Activated T-cell treated with anti-CD3 and anti-CD28 coated beads, Interleukin-2, amount 50 U/mL, for 24 hours (primary cell): ENCODE measurements at regions not wholly inside any gene's neighbourhood (a gene's known extent, or its start where the extent isn't known, plus 50 kb on each side); places are given as distances from the start of the nearest gene placed in this dataset.
"Not testable (repeated sequence)": the region's sequence is repeated elsewhere in the genome, so short reads cannot be mapped to it uniquely, and the experiment has no call there.

ENCODE experiments used
- DNase-seq: peaks from one replicate; pipeline ENCODE4 v3.0.0-alpha.2; 2020
- H3K27ac Mint-ChIP-seq: 2 replicates; pipeline ENCODE4 v1.8.0; 2020; ENCODE audit warnings: mild to moderate bottlenecking, mixed read lengths
- H3K27me3 Mint-ChIP-seq: 2 replicates; pipeline ENCODE4 v1.8.0; 2020; ENCODE audit warnings: mixed read lengths
- H3K36me3 Mint-ChIP-seq: 2 replicates; pipeline ENCODE4 v1.8.0; 2020; ENCODE audit warnings: low read depth, mixed read lengths
- H3K4me1 Mint-ChIP-seq: 2 replicates; pipeline ENCODE4 v1.8.0; 2020; ENCODE audit warnings: low read depth, mixed read lengths
- H3K4me3 Mint-ChIP-seq: 2 replicates; pipeline ENCODE4 v1.8.0; 2020; ENCODE audit warnings: mild to moderate bottlenecking, moderate library complexity, mixed read lengths
- H3K9me3 Mint-ChIP-seq: 2 replicates; pipeline ENCODE4 v1.8.0; 2020; ENCODE audit warnings: mixed read lengths

- not testable (repeated sequence) for DNase-seq, H3K27ac Mint-ChIP-seq, H3K27me3 Mint-ChIP-seq, H3K4me3 Mint-ChIP-seq, H3K36me3 Mint-ChIP-seq, H3K9me3 Mint-ChIP-seq, H3K4me1 Mint-ChIP-seq
Measured at GRCh38 chr16:29309601-29310000, 96.9 kb downstream of the NPIPB11 start.

DNA sequence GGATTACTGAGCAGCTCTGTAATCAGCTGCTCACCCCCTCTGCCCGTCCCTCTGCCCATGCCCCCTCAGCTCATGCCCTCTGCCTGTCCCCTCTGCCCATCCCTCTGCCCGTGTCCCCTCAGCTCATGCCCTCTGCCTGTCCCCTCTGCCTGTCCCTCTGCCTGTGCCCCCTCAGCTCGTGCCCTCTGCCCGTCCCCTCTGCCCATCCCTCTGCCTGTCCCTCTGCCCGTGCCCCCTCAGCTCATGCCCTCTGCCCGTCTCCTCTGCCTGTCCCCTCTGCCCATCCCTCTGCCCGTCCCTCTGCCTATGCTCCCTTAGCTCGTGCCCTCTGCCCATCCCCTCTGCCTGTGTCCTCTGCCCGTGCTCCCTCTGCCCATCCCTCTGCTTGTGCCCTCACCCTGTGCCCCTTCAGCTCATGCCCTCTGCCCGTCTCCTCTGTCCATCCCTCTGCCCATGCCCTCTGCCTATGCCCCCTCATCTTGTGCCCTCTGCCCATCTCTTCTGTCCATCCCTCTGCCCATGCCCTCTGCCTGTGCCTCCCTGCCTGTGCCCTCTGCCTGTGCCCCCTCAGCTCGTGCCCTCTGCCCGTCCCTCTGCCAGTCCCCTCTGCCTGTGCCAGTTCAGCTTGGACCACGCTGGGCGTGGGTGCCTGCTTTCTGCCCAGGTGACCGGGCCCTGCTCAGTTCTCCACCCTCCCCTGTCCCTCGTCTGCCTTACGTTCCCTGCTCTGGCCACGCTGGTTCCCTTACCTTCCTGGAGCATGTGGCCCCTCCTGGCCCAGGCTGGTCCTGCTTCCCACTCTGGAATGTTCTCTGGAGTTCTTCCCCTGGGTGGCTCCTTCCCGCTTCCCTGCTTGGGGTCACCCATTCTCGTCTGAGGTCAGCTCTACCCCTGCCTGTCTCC lies 97.6 kb downstream of the NPIPB11 start:
- no peak overlapping the region for H3K4me3 Mint-ChIP-seq
- no peak for DNase-seq
- no peaks in the 10 kb centered on the region for H3K4me1 Mint-ChIP-seq
- no peaks in the 10 kb centered on the region for H3K27me3 Mint-ChIP-seq
- no peak overlapping the region for H3K27ac Mint-ChIP-seq
- H3K9me3 Mint-ChIP-seq: no peaks in the 10 kb centered on the region
- H3K36me3 Mint-ChIP-seq: no peaks in the 10 kb centered on the region

GRCh38 chr16:29307598-29308507 lies 98.7 kb downstream of the NPIPB11 start:
- Mint-ChIP-seq H3K27ac (no peak overlapping the region), H3K4me1 (no peaks in the 10 kb centered on the region), H3K9me3 (no peaks in the 10 kb centered on the region), H3K27me3 (no peaks in the 10 kb centered on the region), H3K36me3 (no peaks in the 10 kb centered on the region), H3K4me3 (no peak overlapping the region)
- no peak for DNase-seq

GRCh38 chr16:29306943-29307597 lies 99.4 kb downstream of the NPIPB11 start:
- no peak overlapping the region for H3K27ac Mint-ChIP-seq
- H3K27me3 Mint-ChIP-seq: no peaks in the 10 kb centered on the region

GRCh38 chr16:29306201-29306600 lies 100.3 kb downstream of the NPIPB11 start:
- no peaks in the 10 kb centered on the region for H3K9me3 Mint-ChIP-seq
- H3K27ac Mint-ChIP-seq: no peak overlapping the region
- H3K4me1 Mint-ChIP-seq: no peaks in the 10 kb centered on the region
- DNase-seq: no peak
- peaks cover 4% of the 10 kb centered on the region for H3K36me3 Mint-ChIP-seq
- no peak overlapping the region for H3K4me3 Mint-ChIP-seq
- no peaks in the 10 kb centered on the region for H3K27me3 Mint-ChIP-seq

More at GRCh38 chr16:29306943-29307597, 99.4 kb downstream of the NPIPB11 start:
- Mint-ChIP-seq H3K4me3 (no peak overlapping the region), H3K9me3 (no peaks in the 10 kb centered on the region), H3K36me3 (peaks cover 4% of the 10 kb centered on the region), H3K4me1 (no peaks in the 10 kb centered on the region)
- no peak for DNase-seq

GRCh38 chr16:29305018-29305417 lies 101.5 kb downstream of the NPIPB11 start:
- not testable (repeated sequence) for H3K9me3 Mint-ChIP-seq, H3K4me3 Mint-ChIP-seq, H3K27ac Mint-ChIP-seq, DNase-seq, H3K4me1 Mint-ChIP-seq, H3K36me3 Mint-ChIP-seq, H3K27me3 Mint-ChIP-seq

- H3K27me3 Mint-ChIP-seq: no peaks in the 10 kb centered on the region
- DNase-seq: no peak
- no peak overlapping the region for H3K4me3 Mint-ChIP-seq
- peaks cover 4% of the 10 kb centered on the region for H3K36me3 Mint-ChIP-seq
- H3K4me1 Mint-ChIP-seq: peaks cover 10% of the 10 kb centered on the region
- H3K9me3 Mint-ChIP-seq: no peaks in the 10 kb centered on the region
- no peak overlapping the region for H3K27ac Mint-ChIP-seq
Measured at GRCh38 chr16:29304251-29304650, 102.3 kb downstream of the NPIPB11 start.

DNA sequence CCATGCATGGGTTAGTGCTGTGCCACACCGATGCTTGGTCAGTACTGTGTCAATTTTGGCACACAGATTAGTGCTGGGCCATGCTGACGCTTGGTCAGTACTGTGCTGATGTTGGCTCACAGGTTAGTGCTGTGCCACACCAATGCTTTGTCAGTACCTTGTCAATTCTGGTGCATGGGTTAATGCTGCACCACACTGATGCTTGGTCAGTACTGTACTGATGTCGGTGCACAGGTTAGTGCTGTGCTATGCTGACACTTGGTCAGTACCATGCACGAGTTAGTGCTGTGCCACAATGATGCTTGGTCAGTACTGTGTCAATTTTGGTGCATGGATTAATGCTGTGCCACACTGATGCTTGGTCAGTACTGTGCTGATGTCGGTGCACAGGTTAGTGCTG lies 103.0 kb downstream of the NPIPB11 start:
- no peak for DNase-seq
- H3K27ac Mint-ChIP-seq: no peak overlapping the region
- no peaks in the 10 kb centered on the region for H3K9me3 Mint-ChIP-seq
- no peak overlapping the region for H3K4me3 Mint-ChIP-seq
- no peaks in the 10 kb centered on the region for H3K27me3 Mint-ChIP-seq
- peaks cover 4% of the 10 kb centered on the region for H3K36me3 Mint-ChIP-seq
- H3K4me1 Mint-ChIP-seq: peaks cover 10% of the 10 kb centered on the region

DNA sequence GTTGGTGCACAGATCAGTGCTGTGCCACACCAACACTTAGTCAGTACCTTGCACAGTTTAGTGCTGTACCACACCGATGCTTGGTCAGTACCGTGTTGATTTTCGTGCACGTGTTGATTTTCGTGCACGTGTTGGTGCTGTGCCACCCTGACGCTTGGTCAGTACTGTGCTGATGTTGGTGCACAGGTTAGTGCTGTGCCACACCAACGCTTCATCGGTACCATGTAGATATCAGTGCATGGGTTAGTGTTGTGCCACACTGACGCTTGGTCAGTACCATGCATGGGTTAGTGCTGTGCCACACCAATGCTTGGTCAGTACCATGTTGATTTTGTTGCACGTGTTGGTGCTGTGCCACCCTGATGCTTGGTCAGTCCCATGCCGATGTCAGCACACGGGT lies 103.5 kb downstream of the NPIPB11 start:
- no peak for DNase-seq
- Mint-ChIP-seq H3K4me3 (no peak overlapping the region), H3K27me3 (no peaks in the 10 kb centered on the region), H3K9me3 (no peaks in the 10 kb centered on the region), H3K4me1 (peaks cover 10% of the 10 kb centered on the region), H3K36me3 (peaks cover 4% of the 10 kb centered on the region), H3K27ac (no peak overlapping the region)

DNA sequence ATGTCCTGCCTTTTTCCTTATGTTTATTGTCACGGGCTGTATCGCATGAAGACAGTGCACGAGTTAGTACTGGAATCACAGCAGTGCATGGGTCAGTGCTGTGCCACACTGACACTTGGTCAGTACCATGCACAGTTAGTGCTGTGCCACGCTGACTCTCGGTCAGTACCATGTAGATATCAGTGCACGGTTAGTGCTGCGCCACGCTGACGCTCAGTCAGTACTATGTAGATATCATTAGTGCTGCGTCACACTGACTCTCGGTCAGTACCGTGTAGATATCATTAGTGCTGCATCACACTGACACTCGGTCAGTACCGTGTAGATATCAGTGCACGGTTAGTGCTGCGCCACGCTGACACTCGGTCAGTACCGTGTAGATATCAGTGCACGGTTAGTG lies 104.1 kb downstream of the NPIPB11 start:
- DNase-seq, H3K36me3 Mint-ChIP-seq, H3K4me3 Mint-ChIP-seq, H3K9me3 Mint-ChIP-seq, H3K27me3 Mint-ChIP-seq, H3K27ac Mint-ChIP-seq: not testable (repeated sequence)
- H3K4me1 Mint-ChIP-seq: peaks cover 10% of the 10 kb centered on the region

DNA sequence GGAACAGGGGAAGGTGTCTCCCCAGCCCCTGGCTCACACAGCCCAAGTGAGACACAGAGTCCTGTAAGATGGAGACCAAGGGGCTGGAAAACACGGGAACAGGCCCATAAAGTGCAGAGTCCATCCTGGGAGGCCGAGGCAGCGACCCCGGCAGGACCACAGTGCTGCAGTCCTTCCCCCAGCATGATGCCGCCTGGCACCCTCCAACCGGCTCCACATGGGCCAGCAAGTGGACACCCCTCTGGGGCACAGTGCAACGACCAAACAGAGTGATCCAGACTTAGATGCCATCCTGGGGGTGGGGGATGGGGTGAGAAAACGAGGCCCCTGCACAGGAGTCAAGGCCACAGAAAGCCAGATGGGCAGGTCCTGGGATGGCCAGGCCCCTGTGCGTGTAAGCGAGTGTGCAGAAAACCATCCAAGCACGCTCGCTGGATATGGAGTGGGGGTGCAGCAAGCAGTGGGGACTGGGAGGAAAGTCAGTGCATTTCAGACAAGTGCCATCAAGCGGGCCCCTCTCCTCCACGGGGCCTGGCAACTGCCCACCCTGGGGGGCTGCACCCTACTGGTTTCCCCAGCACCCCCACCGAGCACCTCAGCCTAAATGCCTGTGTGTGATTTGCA lies 104.7 kb downstream of the NPIPB11 start:
- H3K4me1 Mint-ChIP-seq: peaks cover 10% of the 10 kb centered on the region
- H3K27me3 Mint-ChIP-seq, H3K9me3 Mint-ChIP-seq, H3K36me3 Mint-ChIP-seq, H3K4me3 Mint-ChIP-seq, DNase-seq, H3K27ac Mint-ChIP-seq: not testable (repeated sequence)

GRCh38 chr16:29300541-29301535 lies 105.7 kb downstream of the NPIPB11 start:
- H3K9me3 Mint-ChIP-seq: not testable (repeated sequence)

DNA sequence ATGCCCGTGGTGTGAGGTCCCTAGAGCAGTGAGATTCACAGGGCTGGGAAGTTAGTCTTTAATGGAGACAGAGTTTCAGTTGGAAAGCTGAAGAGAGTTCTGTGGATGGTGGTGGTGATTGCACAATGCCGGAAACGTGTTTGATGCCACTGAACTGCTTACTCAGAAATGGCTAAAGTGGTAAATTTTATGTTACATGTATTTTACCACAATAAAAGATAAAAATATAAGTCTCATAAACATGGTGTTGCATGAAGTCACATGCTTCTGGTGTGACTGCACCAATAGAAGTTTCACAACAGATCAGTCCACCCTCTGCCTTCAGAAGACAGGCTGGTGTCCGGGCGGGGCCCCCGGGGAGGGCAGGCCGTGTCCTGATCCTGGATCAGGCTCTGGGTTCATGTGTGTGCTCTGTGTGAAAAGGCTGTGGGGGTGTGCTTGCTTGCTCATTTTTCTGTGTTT lies 106.5 kb downstream of the NPIPB11 start:
- H3K36me3 Mint-ChIP-seq, H3K27me3 Mint-ChIP-seq, H3K4me3 Mint-ChIP-seq, DNase-seq, H3K9me3 Mint-ChIP-seq: not testable (repeated sequence)
- peak overlapping the region; percentile 30 for H3K27ac Mint-ChIP-seq
- peaks cover 10% of the 10 kb centered on the region for H3K4me1 Mint-ChIP-seq

More at GRCh38 chr16:29300541-29301535, 105.7 kb downstream of the NPIPB11 start:
- DNase-seq, H3K27ac Mint-ChIP-seq, H3K36me3 Mint-ChIP-seq, H3K4me3 Mint-ChIP-seq, H3K27me3 Mint-ChIP-seq: not testable (repeated sequence)
- peaks cover 10% of the 10 kb centered on the region for H3K4me1 Mint-ChIP-seq
